ENCODE measurements at regions not wholly inside any gene's neighbourhood (a gene's known extent, or its start where the extent isn't known, plus 50 kb on each side); places are given as distances from the start of the nearest gene placed in this dataset.

DNA sequence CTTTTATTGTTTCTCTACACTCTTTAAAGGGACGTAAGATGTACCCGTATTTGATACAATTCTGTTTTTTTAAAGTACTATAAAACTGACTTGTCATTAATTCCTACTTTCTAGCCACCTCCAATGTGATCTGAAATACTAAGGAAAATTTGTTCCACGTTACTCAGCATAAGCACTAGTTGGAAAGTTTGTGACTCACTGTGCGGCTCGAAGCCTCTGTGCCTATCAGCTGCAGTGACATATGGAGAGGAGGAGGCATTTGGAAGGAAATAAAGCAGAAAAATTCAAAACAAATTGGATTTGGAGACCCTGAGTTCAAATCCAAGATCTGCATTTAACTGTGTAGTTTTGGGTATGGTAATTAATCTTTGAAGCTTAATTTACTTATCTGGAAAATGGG lies 339.3 kb downstream of the BRINP1 start:
- TF ChIP-seq, protein P1, sequence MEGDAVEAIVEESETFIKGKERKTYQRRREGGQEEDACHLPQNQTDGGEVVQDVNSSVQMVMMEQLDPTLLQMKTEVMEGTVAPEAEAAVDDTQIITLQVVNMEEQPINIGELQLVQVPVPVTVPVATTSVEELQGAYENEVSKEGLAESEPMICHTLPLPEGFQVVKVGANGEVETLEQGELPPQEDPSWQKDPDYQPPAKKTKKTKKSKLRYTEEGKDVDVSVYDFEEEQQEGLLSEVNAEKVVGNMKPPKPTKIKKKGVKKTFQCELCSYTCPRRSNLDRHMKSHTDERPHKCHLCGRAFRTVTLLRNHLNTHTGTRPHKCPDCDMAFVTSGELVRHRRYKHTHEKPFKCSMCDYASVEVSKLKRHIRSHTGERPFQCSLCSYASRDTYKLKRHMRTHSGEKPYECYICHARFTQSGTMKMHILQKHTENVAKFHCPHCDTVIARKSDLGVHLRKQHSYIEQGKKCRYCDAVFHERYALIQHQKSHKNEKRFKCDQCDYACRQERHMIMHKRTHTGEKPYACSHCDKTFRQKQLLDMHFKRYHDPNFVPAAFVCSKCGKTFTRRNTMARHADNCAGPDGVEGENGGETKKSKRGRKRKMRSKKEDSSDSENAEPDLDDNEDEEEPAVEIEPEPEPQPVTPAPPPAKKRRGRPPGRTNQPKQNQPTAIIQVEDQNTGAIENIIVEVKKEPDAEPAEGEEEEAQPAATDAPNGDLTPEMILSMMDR (IDR thresholded peaks at IDR 0.05) = no peak
- TF ChIP-seq POLR2A (IDR thresholded peaks at IDR 0.05; ENCODE audit: low read depth) = no peak
- no peak for TF ChIP-seq EP300 (IDR thresholded peaks at IDR 0.05)
- TF ChIP-seq POLR2AphosphoS5 (IDR thresholded peaks at IDR 0.05) = no peak

All from esophagus muscularis mucosa (tissue), 4 donors.